ENCODE measurements at regions not wholly inside any gene's neighbourhood (a gene's known extent, or its start where the extent isn't known, plus 50 kb on each side); places are given as distances from the start of the nearest gene placed in this dataset.

DNA sequence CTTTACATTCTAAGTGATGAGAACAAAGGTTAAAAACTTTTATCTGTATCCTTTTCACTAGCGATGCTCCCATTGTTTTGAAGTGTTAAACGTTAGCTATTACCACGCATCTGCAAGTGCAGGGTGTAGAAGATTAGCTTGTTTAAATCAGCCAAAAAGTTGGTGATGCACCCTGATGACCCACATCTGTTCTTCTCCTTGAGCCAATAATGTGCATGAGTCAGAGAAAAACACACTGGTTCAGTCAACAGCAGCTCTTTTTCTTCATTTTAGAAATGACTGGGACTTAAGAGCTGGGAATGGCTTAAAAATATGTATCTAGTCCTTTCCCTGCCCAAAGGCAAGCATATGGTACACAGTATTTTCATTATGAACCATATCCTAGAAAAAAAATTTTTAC, 323.5 kb upstream of the PDE3A start:
- Mint-ChIP-seq H3K4me1 (ENCODE audit: unreplicated experiment) (peaks cover 6% of the 10 kb centered on the region), H3K27me3 (ENCODE audit: unreplicated experiment) (no peaks in the 10 kb centered on the region), H3K4me3 (ENCODE audit: unreplicated experiment) (no peak overlapping the region), H3K27ac (ENCODE audit: unreplicated experiment) (no peak overlapping the region), H3K9me3 (ENCODE audit: unreplicated experiment) (no peaks in the 10 kb centered on the region), H3K36me3 (ENCODE audit: low read depth, unreplicated experiment) (no peaks in the 10 kb centered on the region)
- no peak for DNase-seq (ENCODE audit: low spot score)
- TF ChIP-seq, protein P1, sequence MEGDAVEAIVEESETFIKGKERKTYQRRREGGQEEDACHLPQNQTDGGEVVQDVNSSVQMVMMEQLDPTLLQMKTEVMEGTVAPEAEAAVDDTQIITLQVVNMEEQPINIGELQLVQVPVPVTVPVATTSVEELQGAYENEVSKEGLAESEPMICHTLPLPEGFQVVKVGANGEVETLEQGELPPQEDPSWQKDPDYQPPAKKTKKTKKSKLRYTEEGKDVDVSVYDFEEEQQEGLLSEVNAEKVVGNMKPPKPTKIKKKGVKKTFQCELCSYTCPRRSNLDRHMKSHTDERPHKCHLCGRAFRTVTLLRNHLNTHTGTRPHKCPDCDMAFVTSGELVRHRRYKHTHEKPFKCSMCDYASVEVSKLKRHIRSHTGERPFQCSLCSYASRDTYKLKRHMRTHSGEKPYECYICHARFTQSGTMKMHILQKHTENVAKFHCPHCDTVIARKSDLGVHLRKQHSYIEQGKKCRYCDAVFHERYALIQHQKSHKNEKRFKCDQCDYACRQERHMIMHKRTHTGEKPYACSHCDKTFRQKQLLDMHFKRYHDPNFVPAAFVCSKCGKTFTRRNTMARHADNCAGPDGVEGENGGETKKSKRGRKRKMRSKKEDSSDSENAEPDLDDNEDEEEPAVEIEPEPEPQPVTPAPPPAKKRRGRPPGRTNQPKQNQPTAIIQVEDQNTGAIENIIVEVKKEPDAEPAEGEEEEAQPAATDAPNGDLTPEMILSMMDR (IDR thresholded peaks at IDR 0.05; ENCODE audit: unreplicated experiment): no peak

DNA sequence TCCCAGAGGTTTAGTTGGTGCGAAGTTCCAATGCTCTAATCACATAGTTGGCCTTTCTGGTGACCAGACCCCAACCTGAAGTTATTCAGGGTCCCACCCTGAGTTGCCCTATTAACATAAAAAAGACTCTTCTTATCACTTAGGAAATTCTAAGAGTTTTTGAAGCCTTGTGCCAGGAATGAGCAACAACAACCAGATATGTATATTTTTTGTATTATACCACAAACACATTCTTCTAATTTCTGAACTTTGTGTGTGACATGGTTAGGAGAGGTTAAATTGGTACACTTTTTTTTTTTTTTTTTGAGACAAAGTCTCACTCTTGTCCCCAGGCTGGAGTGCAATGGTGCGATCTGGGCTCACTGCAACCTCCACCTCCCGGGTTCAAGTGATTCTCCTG, 320.4 kb upstream of the PDE3A start:
- Mint-ChIP-seq H3K4me1 (ENCODE audit: unreplicated experiment) (no peaks in the 10 kb centered on the region), H3K9me3 (ENCODE audit: unreplicated experiment) (no peaks in the 10 kb centered on the region), H3K36me3 (ENCODE audit: low read depth, unreplicated experiment) (no peaks in the 10 kb centered on the region), H3K4me3 (ENCODE audit: unreplicated experiment) (no peak overlapping the region), H3K27ac (ENCODE audit: unreplicated experiment) (no peak overlapping the region), H3K27me3 (ENCODE audit: unreplicated experiment) (no peaks in the 10 kb centered on the region)
- DNase-seq (ENCODE audit: low spot score): no peak
- TF ChIP-seq, protein P1 (IDR thresholded peaks at IDR 0.05; ENCODE audit: unreplicated experiment): no peak

DNA sequence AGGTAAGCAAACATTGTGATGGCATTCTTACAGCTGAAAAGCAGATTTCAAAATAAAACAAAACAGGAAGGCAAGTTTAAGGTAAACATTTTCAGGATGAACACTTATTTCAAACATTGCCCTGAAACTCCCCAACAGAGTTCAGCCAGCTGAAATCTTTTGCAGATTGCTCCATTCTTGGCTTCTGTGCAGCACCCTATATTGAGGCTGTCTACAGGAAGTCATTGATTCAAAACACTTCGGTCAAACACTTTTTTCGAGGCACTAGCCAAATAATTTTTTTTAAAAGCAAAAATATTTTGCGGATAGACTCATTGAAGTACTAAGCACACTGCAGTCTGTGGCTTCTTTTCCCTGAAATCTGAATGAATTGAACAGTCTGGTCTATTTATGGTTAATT, 318.1 kb upstream of the PDE3A start:
- Mint-ChIP-seq H3K27me3 (ENCODE audit: unreplicated experiment) (no peaks in the 10 kb centered on the region), H3K4me3 (ENCODE audit: unreplicated experiment) (no peak overlapping the region), H3K9me3 (ENCODE audit: unreplicated experiment) (no peaks in the 10 kb centered on the region), H3K27ac (ENCODE audit: unreplicated experiment) (no peak overlapping the region), H3K4me1 (ENCODE audit: unreplicated experiment) (no peaks in the 10 kb centered on the region), H3K36me3 (ENCODE audit: low read depth, unreplicated experiment) (no peaks in the 10 kb centered on the region)
- TF ChIP-seq, protein P1 (IDR thresholded peaks at IDR 0.05; ENCODE audit: unreplicated experiment): no peak
- DNase-seq (ENCODE audit: low spot score): no peak

DNA sequence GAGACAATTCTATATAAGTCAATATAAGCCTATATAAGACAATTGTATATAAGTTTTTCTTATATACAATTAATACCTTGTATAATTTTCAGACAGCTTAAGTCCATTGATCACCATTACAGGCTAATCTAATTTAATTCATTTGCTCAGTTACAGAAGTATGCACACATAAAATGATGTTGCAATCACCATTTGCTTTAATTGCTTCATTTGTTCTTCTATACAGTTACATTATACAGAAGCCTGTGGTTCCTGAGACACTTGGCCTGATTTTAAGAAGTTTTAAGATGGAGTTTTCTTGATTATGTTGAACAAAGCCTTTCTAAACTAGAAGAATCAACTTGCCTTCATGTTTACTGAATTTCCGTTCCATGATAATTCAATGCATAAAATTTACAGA, 314.6 kb upstream of the PDE3A start:
- Mint-ChIP-seq H3K36me3 (ENCODE audit: low read depth, unreplicated experiment) (no peaks in the 10 kb centered on the region), H3K4me3 (ENCODE audit: unreplicated experiment) (no peak overlapping the region), H3K27ac (ENCODE audit: unreplicated experiment) (no peak overlapping the region), H3K27me3 (ENCODE audit: unreplicated experiment) (no peaks in the 10 kb centered on the region), H3K4me1 (ENCODE audit: unreplicated experiment) (no peaks in the 10 kb centered on the region), H3K9me3 (ENCODE audit: unreplicated experiment) (no peaks in the 10 kb centered on the region)
- DNase-seq (ENCODE audit: low spot score): no peak
- TF ChIP-seq, protein P1 (IDR thresholded peaks at IDR 0.05; ENCODE audit: unreplicated experiment): no peak

DNA sequence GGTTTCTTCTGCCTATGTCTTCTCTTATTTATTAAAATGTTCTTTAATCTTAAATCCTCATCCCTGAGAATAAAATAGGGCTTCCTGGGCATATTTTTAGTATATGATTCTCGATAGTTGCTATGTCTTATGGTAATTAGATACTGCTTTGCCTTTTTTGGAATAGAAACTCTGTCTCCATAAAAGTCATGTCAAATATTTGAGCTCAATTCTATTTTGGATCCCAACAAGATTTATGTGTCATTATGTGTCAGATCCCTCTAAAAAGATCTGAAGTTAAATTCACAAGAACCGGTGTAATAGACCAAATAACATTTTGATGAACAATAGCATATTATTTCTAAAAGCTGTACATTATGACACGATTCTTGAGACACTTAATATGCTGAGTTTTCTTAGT, 312.5 kb upstream of the PDE3A start:
- Mint-ChIP-seq H3K4me3 (ENCODE audit: unreplicated experiment) (no peak overlapping the region), H3K4me1 (ENCODE audit: unreplicated experiment) (no peaks in the 10 kb centered on the region), H3K9me3 (ENCODE audit: unreplicated experiment) (no peaks in the 10 kb centered on the region), H3K36me3 (ENCODE audit: low read depth, unreplicated experiment) (no peaks in the 10 kb centered on the region), H3K27ac (ENCODE audit: unreplicated experiment) (no peak overlapping the region), H3K27me3 (ENCODE audit: unreplicated experiment) (no peaks in the 10 kb centered on the region)
- no peak for DNase-seq (ENCODE audit: low spot score)
- TF ChIP-seq, protein P1 (IDR thresholded peaks at IDR 0.05; ENCODE audit: unreplicated experiment): no peak
